SK-N-SH (cell line): ENCODE measurements at regions not wholly inside any gene's neighbourhood (a gene's known extent, or its start where the extent isn't known, plus 50 kb on each side); places are given as distances from the start of the nearest gene placed in this dataset.

Source experiments
- CTCF ChIP-seq: fragments of 200-600 bp; sonication (generic); IDR thresholded peaks from 2 replicates; pipeline ENCODE4 v1.6.1; 2017; ENCODE audit warnings: antibody characterized with exemption, mild to moderate bottlenecking, moderate library complexity
- EP300 ChIP-seq, 2 experiments: IDR thresholded peaks; 2 replicates each; pipeline versions ENCODE4 v1.4.0 to v1.6.1; 2012; ENCODE audit warnings: borderline replicate concordance in 1 of 2, low read depth in 1 of 2, low read length in 1 of 2
- FOXJ3 ChIP-seq: sonication (generic); formaldehyde crosslinking; IDR thresholded peaks from 2 replicates; pipeline ENCODE4 v1.5.1; 2020; ENCODE audit warnings: mild to moderate bottlenecking, missing genetic modification reagents
- NRF1 ChIP-seq: IDR thresholded peaks from 2 replicates; pipeline ENCODE4 v1.6.1; 2012; ENCODE audit warnings: low read depth, mild to moderate bottlenecking, low read length
- RCOR1 ChIP-seq: fragments of 150-350 bp; IDR thresholded peaks from 2 replicates; pipeline ENCODE4 v1.6.1; 2017; ENCODE audit warnings: antibody characterized with exemption, low read length
- RFX5 ChIP-seq: IDR thresholded peaks from 2 replicates; pipeline ENCODE4 v1.6.1; 2012; ENCODE audit warnings: mild to moderate bottlenecking, improper control_type of control experiment, low read length
- SIN3A ChIP-seq: IDR thresholded peaks from 2 replicates; pipeline ENCODE4 v1.6.1; 2012; ENCODE audit warnings: low read depth, mild to moderate bottlenecking, low read length, moderate library complexity, borderline replicate concordance
- TAF1 ChIP-seq: IDR thresholded peaks from 2 replicates; pipeline ENCODE4 v1.6.1; 2012; ENCODE audit warnings: low read depth, mild to moderate bottlenecking, low read length, moderate library complexity, borderline replicate concordance
- TF ChIP-seq, protein P1 (sequence below): fragments of 150-350 bp; IDR thresholded peaks from 2 replicates; pipeline ENCODE4 v1.6.1; 2016; ENCODE audit warnings: mild to moderate bottlenecking, low read depth, low read length

DNA sequence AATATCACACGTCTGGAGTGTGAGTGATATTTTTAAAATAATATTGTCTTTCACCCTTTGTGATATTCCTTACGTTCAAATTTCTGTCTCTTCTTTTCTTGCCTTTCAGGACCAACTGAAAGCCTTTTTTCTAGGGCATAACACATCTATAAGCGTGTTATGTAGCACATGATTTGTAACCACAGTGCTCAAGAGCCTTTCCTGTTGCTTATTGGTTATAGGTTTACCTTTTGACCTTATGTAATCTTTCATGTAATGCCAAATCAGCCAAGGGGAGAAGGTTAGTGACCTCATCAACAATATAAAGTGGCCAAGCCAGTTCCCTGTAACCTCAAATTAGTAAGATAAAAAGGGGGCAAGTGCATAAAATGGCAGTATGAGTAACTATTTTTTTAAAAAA lies 480.2 kb downstream of the AMY1C start:
- TF ChIP-seq RCOR1 (no peak), CTCF (no peak), RFX5 (no peak), EP300 (IDR thresholded peaks at IDR 0.05; ENCODE audit: borderline replicate concordance in 1 of 2, low read depth in 1 of 2, low read length in 1 of 2) (no peak), NRF1 (no peak), TAF1 (no peak), SIN3A (no peak), FOXJ3 (CRISPR knock-in tag) (no peak)
- TF ChIP-seq, protein P1, sequence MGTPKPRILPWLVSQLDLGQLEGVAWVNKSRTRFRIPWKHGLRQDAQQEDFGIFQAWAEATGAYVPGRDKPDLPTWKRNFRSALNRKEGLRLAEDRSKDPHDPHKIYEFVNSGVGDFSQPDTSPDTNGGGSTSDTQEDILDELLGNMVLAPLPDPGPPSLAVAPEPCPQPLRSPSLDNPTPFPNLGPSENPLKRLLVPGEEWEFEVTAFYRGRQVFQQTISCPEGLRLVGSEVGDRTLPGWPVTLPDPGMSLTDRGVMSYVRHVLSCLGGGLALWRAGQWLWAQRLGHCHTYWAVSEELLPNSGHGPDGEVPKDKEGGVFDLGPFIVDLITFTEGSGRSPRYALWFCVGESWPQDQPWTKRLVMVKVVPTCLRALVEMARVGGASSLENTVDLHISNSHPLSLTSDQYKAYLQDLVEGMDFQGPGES, result no peak
